Left renal pelvis (tissue), 4 donors: ENCODE measurements at regions not wholly inside any gene's neighbourhood (a gene's known extent, or its start where the extent isn't known, plus 50 kb on each side); places are given as distances from the start of the nearest gene placed in this dataset.

Experiments used
- DNase-seq, 4 donors: peaks; one replicate each; pipeline ENCODE4 v3.0.0-alpha.2; 2013; ENCODE audit warnings: low read depth in 4 of 4, low spot score in 3 of 4

DNA sequence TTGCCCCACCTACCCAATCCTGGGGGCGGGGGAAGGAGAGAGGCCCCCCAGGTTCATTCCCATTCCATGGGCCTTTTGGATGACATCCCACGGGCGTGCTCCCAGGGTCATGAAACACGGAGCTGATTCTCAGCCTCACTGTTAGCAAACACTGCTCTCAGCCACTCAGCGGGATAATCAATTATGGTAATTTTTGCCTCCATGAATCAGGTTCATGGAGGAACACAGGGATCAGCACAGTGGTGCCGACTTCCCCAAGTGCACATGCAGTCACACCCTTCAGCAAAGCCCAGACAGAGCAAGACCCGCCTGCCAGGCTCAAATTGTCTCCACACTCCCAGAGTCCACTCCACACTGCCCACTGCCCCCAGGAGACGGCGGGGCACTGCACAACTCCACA lies 164.6 kb downstream of the ENGASE start:
- no peak for DNase-seq

DNA sequence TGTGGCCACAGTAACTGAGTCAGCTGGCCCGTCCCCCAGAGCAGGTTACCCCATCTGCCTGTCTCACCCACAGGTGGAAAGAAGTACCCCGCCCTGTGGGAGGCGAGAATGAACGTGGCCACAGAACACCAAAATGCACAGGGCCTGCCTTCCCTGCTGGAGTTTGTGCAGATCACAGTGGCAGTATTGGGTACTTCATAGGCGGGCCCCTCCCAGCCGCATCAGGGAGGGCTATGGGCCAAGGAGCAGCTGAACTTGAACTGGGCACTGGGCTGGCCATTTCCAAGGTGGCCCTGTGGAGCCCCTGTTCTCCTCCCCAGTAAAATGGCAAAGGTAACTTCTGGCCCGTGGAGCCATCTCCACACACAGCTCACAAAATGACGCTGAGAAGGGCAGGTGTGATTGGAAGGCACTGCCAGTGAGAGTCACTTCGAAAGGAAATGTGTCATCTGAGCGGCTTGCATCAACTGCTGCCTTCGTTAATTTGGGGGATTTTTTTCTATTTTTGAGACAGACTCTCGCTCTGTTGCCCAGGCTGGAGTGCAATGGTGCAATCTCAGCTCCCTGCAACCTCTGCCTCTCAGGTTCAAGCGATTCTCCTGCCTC lies 162.9 kb downstream of the ENGASE start:
- no peak for DNase-seq

DNA sequence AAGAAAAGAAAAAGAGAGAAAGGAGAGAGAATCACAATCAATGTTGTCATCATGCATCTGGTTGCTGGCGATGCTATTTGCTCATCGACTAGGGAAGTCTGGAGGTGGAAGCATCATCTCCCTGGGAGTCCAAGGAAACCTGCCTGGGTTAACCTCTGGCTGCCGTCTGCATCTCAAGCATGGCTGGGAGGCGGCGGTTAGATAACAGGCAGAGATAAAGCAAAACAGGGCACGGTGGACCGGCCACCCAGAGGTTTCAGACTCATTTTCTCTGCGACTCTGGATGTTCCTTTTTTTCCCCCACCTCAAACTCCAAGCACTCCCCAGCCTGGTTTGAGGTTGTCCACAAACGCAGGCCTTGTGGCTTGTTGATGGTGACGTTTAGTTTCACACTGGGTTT lies 161.2 kb downstream of the ENGASE start:
- no peak for DNase-seq

DNA sequence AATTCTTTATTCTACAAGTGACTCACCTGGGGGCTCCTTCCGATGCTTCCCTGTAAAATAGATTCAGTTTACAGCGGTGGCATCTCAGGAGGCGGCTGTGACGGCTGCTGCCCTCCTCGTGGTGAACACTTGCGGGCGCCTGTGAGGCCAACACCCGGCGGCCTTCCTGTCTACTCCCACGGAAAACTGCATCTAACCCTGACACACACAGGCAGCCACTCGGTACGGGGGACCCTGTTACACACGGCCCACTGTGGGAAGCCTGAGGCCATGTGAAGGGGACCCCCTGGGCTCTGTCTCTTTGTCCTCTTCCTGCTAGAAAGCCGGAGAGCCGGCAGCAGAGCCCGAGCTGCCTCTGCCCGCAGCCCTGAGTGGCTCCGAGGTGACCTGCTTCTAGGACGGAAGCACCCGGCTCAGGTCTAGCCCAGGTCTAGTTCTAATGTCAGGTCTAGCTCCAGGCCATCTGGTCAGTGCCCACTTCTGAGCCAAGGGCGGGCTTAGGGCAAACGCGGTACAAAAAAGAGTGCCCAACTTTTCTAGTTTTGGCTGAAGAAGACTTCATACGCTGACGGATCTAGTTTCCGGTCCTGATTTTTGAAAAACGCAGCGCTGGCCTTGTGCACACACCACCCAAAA lies 159.4 kb downstream of the ENGASE start:
- no peak for DNase-seq

DNA sequence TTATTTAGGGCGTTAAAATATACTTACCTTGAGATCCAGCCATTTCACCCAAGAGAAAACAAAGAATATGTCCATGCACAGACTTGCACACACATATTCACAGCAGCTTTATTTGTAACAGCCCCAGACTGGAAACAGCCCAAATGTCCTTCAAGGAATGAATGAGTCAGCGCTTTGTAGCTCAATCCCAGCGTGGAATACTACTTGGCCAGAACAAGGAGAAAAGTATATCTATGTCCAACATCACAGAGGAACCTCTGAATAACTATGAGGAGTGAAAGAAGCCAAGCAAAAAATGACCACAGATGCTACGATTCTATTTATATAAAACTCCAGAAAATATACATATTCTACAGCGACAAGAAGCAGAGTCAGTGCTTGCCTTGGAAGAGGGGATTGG lies 158.3 kb downstream of the ENGASE start:
- no peak for DNase-seq

DNA sequence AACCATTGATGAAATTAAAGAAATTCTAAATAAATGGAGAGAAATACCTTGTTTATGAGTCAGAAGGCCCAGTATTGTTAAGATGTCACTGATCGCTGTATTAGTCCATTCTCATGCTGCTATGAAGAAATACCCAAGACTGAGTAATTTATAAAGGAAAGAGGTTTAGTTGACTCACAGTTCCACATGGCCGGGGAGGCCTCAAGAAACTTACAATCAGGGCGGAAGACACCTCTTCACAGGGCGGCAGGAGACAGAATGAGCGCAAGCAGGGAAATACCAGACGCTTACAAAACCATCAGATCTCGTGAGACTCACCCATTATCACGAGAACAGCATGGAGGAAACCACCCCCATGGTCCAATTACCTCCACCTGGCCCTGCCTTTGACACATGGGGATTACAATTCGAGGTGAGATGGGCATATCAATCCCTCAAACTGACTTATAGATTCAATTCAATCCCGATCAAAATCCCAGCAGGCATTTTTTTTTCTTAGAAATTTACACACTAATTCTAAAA lies 157.2 kb downstream of the ENGASE start:
- DNase-seq = no peak

DNA sequence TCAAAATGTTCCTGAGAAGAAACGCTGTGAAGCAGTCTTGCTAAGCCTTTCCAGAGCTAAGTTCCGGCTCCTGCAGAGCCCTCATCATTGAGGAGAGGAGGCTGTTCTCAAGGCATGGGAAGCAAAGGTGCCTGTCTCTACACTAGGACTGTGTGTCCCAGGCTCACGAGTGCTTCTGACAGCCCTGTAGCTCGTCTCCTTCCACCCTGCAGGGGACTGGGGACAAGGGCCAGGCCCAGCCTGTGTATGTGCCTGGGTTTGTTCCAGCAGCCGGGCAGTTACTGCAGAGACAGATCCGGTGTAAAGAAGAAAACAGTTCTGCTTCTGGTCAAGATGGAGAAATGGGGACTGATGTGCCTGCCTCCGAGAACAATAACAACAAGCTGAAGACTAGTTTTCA lies 156.0 kb downstream of the ENGASE start:
- no peak for DNase-seq

DNA sequence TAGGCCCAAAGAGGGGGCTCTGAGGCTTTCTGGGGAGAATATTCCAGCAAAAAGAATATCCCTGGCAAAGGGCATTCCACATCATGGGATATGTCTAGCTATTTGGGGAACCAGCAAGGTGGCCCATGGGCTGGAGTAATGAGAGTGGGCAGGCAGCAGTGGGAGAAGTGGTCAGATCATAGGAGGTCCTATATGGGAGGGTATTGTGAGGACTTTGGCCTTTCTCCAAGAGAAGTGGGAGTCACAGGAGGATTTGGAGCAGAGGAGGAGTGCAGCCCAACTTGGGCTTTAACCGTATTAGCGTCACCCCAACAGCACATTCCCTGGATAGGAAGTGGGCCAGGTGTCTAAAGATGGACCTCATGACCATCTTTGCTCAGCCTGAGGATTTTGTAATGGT lies 151.4 kb downstream of the ENGASE start:
- DNase-seq = no peak

DNA sequence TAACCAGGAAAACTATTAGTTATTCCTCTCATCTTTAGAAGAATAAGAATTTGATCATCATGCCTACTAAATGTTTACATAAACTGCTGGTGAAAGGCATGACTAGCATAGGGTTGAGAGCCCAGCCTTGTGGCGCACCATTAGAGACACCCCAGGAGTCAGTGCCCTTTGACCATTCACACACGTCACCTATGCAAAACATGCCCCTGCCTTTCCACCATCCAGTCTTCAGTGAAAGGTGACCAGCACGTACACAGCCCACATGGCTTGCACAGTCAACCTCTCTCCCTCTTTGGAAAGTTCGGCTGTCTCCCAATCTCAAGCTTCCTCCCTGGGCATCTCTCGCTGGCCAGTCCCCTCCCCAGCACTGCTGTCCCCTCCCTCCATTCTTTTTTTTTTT lies 150.3 kb downstream of the ENGASE start:
- DNase-seq = no peak

DNA sequence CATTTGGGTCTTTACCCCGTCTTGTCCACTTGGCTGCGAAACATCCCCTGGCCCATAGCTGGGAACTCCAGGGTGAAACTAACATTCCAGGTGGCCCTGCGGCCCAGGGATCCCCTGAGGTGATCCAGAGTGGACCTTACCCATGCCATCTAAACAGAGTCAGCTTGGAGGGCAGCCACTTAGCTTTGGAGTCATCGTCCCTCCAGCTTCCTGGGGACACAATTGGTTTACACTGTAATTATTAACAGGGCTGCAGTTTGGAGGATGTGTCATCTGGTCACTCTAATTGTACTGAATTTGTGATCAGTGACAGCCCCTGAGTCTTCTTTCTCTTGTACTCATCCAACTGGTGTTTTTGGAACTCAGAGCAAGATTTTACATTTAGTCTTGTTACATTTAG lies 149.9 kb downstream of the ENGASE start:
- no peak for DNase-seq

DNA sequence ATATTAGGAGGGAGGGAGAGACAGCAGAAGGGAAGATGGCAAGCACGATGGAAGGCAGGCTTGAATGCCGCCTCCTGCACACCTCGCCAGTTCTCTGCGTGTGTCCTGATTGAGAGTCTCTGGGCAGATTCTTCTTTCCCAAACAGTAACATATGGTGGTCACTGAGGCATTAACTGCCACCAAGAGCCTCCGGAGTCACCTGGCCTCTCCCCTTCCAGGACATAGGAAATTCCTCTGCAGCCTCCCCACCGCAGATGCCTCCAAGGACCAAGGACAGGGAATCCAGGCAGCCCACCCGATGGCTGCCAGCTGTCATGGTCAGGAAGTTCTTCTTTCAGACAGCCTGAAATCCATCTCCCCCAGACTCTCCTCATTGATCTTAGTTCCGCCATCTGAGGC lies 149.3 kb downstream of the ENGASE start:
- no peak for DNase-seq

DNA sequence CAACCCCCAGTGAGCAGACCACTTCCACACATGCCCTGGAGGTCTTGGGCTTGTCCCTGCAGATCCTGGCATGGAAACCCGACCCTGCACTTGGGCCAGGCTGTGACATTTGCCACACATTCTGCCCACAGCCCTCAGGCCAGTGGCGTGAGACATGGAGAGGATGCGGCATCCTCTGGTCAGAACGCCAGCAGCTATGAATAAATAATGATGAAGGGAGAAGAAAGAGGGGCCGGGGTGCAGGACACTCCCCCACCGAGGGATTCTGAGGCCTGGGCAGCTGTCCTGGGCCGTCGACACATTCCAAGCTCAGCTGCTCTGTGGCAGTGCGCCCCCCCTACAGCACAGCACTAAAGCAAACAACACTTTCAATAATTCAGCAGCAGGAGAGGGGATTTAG lies 148.8 kb downstream of the ENGASE start:
- DNase-seq = no peak

DNA sequence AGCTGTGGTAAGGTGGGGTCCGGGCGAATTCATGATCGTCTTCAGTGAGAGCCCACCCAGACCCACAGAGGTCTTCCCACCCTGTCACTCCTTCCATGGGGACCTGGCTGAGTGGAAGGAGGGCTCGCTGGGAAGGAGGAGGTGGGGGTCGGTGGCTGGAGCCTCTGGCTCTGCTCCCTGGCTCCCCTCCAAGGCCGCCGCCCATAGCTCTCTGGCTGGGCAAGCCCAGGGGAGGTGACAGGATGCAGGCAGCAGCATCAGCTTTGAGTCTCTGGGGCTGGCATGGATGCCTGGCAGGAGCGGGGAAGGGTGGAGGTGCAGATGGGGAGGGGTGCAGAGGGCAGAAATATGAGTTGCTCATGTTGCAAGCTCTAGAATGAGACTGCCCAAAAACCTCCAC lies 147.0 kb downstream of the ENGASE start:
- no peak for DNase-seq

DNA sequence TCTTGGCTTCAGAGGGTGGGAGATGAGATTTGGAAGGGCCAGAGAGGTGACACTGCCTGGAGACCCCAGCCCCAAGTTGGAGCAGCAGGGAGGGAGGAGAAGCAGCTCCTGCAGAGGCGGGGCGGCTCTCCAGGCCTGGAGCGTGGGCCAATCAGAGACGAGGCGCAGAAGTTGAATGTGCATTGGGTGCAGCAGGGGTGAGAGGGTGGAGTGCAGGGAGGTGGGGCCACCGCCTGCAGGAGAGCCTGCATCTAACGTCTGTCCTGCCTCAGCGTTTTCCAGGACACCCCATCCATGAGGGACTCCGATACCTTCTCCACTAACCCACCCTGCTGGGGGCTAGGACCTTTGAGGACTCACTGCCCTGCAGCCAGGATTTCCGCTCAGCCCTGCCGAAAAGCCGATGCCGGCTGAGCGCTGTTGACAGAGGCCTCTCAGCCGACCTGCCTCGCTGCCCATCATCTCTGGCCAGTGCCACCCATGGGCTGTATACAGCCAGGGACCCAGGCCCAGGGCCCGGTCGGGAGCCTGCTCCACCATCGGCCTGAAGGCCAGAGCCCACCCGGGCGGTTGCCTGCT lies 146.2 kb downstream of the ENGASE start:
- DNase-seq = no peak

DNA sequence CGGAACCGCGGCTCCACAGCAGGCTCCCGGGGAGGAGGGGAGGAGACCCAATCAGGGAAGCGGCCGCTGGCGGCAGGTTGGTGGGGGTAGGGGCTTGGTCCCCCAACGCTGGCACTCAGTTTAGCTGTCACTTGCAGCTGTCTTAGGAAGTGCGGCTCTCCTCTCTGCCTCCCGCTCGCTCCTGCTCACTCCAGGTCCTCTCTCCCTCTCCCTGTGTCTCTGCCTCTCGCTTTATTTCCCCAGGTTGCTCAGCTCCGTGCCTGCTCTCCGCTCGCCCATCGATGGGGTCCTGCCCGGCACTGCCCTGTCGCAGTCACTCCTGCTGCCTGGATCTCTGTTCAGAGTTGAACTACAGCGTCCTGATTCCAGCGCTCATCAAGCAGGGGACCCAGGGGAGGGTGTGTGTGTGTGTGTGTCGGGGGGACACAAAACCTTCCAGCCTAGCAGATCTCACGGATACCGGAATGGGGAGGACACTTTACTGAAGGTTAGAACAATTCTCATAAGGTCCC lies 145.6 kb downstream of the ENGASE start:
- no peak for DNase-seq

DNA sequence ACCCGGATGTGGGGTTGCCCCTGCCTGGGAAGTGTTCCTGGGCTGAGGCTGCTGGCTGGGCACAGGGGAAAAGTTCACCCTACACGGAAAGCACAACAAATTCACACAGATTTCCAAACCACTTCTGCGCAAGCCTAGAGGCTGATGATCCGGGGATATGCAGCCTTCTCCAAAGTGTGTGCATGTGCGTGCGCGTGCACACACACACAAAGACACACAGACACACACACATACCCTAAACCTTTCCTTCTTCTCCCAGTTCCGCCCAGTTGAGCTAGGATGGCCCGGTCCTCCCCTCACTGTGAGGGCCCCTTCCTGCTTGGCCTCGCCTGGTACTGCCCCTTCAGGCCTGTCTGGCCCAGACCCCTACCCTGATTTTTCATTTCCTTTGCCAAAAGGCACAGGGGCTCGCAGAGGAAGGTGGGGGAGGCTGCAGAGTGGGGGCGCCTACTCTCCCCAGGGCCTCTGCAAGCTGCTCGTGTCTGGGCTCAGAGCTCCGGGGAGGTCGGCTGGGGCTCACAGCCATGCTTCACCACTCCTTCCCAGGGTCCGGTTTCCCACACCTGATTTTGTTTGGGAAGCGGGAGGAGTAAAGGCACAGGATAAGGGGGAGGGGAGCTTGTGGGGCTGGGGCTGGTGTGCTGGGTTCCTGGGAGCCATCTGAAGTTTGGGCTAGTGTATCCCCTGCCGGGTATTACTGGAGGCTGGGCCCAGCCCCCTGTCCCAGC lies 144.7 kb downstream of the ENGASE start:
- DNase-seq = no peak

DNA sequence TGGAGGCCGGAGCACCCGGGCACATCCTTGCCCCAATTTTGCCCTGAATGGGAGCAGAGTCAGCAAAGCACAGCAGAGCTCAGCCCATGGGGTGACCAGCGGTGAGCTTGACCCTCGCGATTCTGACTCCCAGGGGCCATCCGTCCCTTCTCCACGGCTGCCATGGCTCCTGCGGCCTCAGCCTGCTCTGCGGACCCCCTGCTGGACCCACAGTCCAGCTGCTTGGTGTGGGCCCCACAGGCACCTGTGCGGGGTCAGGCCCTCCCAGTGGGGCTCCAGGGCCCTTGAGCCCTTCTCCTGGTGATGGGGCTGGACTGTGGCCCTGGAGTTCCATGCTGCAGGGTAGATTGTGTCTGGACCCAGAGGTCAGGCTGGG lies 144.2 kb downstream of the ENGASE start:
- no peak for DNase-seq

DNA sequence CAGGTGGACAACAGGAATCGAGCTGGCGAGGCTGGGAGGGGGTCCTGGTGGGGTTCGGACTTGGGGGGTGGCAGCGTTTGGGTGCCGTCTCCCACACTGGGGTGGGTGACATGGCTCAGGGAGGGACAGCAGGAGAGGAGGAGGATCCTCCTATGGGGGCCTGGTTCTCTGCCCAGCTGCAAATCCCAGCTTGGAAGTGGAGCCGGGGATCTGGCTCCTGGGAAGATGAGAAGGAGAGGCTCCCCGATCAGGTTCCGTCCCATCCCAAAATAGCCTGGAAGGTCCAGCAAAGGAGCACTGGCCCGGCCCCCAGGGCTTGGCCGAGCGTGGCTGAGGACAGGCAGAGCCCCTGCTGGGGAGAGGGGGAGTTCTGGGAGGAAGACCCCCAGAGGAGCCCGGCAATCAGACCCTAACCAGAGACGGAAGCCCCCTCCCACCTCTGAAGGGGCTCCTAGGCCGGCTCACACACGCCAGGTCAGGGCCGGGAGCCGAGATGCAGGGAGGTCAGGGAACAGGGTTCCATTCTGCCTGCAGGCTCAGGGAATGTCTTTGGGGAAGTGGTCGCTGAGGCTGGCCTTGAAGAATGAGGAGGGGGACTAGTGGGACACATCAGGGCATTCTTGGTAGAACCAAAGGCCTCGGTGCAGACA lies 143.7 kb downstream of the ENGASE start:
- no peak for DNase-seq

DNA sequence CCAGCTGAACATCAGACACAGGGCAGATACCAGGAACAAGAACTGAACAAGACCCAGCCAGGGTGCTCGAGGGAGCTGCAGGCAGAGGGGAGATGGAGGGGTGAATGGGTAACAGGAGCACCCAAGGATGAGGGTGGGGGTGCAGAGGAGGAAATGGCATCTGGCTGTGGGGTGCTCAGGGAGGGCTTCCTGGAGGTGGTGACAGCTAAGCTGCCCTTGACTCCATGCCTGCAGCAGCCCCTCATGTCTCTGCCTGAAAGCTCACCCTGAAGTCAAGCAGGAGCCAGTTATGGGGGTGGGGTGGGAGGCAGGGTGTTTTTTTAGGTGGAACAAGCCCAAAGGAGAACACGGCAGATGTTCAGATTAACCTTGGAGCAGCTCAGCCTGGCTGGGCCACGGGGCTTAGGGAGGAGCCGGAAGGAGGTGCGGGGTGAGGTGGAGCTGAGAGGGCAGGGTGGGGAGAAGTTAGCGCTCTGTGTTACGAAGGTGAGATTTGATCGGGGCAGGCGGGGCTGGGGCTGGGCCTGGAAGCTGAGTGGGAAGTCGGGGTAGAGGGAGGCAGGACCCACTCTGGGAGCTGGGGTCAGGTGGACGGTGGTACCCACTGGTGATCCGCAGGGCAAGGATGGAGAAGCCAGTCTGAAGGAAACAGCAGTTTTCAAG lies 143.0 kb downstream of the ENGASE start:
- no peak for DNase-seq

DNA sequence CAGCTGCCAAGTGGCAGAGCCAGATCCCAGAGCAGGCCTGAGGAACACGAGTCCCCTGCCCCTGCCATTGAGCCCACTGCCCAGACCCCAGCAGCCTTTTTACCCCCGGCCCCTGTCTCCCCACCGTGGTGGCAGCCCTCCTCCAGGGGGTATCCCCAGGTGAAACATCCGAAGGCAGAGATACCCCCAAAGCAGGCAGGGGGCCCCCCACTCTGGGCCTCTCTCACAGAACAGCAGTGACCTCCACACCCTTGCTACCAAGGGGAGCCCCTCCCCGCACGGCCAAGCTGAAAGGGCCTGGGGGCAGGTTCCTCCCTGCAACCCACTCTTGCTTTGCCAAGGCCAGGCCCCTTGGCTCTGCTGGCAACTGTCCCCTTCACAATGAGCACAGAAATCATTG lies 142.2 kb downstream of the ENGASE start:
- DNase-seq = no peak

DNA sequence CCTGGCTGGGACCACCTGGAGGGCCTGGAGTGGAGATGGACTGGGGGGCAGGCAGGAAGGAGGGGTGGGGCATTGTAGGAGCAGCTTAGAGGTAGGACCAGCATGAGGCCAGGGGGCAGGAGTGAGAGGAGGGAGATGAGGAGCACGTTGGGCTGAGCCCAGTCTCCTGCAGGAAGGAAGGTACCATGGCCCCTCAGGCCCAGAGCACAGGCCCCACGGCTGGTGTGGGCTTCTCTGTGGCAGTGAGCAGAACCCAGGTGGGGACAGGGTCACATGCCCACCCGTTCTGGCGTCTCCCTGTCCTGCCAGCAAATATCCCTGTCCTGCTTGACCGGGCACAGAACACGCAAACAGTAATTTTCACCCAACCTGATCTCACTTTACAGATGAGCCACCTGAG lies 141.8 kb downstream of the ENGASE start:
- DNase-seq = no peak
